ENCODE measurements at regions not wholly inside any gene's neighbourhood (a gene's known extent, or its start where the extent isn't known, plus 50 kb on each side); places are given as distances from the start of the nearest gene placed in this dataset.

- no peak for DNase-seq (ENCODE audit: low read depth)
- H3K4me3 ChIP-seq (ENCODE audit: low read depth, low read length) = no peak overlapping the region
- no peak for TF ChIP-seq CTCF (IDR thresholded peaks at IDR 0.05; ENCODE audit: insufficient read depth, low read depth, low read length)
Measured at GRCh38 chr12:17158201-17158600, 552.2 kb upstream of the LMO3 start.

DNA sequence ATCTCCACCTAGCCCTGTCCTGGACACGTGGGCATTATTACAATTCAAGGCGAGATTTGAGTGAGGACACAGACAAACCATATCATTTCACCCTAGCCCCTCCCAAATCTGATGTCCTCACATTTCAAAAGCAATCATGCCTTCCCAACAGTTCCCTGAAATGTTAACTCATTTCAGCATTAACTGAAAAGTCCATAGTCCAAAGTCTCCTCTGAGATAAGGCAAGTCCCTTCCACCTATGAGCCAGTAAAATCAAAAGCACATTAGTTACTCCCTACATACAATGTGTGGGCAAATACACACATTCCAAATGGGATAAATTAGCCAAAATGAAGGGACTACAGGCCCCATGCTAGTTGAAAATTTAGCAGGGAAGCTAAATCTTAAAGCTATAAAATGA, 546.0 kb upstream of the LMO3 start:
- no peak for DNase-seq (ENCODE audit: low read depth)
- no peak overlapping the region for H3K4me3 ChIP-seq (ENCODE audit: low read depth, low read length)
- no peak for TF ChIP-seq CTCF (IDR thresholded peaks at IDR 0.05; ENCODE audit: insufficient read depth, low read depth, low read length)

DNA sequence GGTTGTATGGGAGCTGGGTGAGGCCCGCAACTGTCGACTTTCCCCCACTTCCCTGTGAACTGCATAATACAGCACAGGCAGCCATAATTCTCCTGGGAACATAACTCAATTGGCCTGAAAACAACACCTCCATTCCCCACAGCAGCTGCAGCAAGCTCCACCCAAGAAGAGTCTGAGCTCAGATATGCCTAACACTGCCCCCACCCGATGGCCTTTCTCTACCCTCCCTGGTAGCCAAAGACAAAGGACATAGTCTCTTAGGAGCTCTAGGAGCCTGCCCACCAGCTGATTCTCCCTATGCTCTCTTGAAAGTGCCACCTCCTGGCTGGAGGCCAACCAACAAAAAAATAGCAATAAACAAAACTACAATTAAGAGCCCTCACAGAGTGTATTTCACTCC, 542.7 kb upstream of the LMO3 start:
- no peak for DNase-seq (ENCODE audit: low read depth)
- no peak for TF ChIP-seq CTCF (IDR thresholded peaks at IDR 0.05; ENCODE audit: insufficient read depth, low read depth, low read length)
- no peak overlapping the region for H3K4me3 ChIP-seq (ENCODE audit: low read depth, low read length)

DNA sequence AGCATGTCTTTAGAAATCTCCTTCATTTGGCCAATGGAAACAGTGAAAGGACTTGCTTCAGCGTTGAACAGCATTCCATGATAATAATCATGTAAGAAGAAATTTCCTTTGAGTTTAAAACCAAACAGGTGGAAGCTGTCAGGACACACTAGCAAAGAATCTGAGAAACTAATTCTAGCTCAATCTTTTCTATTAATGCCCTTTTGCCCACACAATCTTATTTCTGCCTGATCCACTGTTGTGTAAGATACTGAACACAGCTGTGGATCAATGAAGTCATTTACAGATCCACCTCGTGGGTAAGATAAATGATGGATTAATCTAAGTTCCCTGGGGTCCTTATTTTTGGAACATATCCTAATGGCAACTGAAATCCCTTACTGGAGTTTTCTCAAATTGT, 536.9 kb upstream of the LMO3 start:
- DNase-seq (ENCODE audit: low read depth) = no peak
- no peak for TF ChIP-seq CTCF (IDR thresholded peaks at IDR 0.05; ENCODE audit: insufficient read depth, low read depth, low read length)
- no peak overlapping the region for H3K4me3 ChIP-seq (ENCODE audit: low read depth, low read length)

DNA sequence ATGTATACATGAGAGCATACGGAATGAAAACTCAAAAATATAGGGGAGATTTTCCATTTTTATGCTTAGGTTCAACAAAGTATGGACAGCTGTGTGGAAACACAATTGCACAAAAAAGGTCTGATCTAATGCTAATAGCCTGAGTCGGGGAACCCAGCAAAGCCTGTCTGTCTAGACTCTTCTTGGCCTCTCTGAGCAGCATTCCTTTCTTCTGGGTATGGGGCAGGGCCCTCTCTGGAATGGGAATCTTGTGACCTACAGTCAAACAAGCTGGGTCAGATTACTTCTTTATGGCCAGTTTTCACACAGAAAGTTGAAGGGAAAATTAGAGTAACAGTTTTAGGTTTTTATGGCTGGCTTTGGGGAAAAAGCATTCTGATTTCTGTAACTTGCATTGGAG, 534.0 kb upstream of the LMO3 start:
- TF ChIP-seq CTCF (IDR thresholded peaks at IDR 0.05; ENCODE audit: insufficient read depth, low read depth, low read length) = no peak
- H3K4me3 ChIP-seq (ENCODE audit: low read depth, low read length) = no peak overlapping the region
- DNase-seq (ENCODE audit: low read depth) = no peak

- no peak overlapping the region for H3K4me3 ChIP-seq (ENCODE audit: low read depth, low read length)
- no peak for TF ChIP-seq CTCF (IDR thresholded peaks at IDR 0.05; ENCODE audit: insufficient read depth, low read depth, low read length)
- DNase-seq (ENCODE audit: low read depth) = no peak
Measured at GRCh38 chr12:17137396-17137795, 531.4 kb upstream of the LMO3 start.

- H3K4me3 ChIP-seq (ENCODE audit: low read depth, low read length) = no peak overlapping the region
- DNase-seq (ENCODE audit: low read depth) = no peak
- TF ChIP-seq CTCF (IDR thresholded peaks at IDR 0.05; ENCODE audit: insufficient read depth, low read depth, low read length) = no peak
Measured at GRCh38 chr12:17134315-17134714, 528.4 kb upstream of the LMO3 start.

Measured in fibroblast of villous mesenchyme (primary cell).